ENCODE measurements at regions not wholly inside any gene's neighbourhood (a gene's known extent, or its start where the extent isn't known, plus 50 kb on each side); places are given as distances from the start of the nearest gene placed in this dataset.
A peak's percentile ranks its signal among the peaks of the same experiment; 100 is the strongest.

GRCh38 chr3:147816752-147817151 lies 407.6 kb downstream of the ZIC1 start:
- peak; percentile 33 to 62 for ATAC-seq
- Histone ChIP-seq H3K27ac (no peak overlapping the region), H3K4me1 (no peaks in the 10 kb centered on the region), H3K27me3 (no peaks in the 10 kb centered on the region), H3K36me3 (no peaks in the 10 kb centered on the region), H3K9me3 (no peaks in the 10 kb centered on the region), H3K4me3 (no peak overlapping the region)
- peak in 1 of 2 donors; percentile 12 for DNase-seq
- TF ChIP-seq, protein P1, sequence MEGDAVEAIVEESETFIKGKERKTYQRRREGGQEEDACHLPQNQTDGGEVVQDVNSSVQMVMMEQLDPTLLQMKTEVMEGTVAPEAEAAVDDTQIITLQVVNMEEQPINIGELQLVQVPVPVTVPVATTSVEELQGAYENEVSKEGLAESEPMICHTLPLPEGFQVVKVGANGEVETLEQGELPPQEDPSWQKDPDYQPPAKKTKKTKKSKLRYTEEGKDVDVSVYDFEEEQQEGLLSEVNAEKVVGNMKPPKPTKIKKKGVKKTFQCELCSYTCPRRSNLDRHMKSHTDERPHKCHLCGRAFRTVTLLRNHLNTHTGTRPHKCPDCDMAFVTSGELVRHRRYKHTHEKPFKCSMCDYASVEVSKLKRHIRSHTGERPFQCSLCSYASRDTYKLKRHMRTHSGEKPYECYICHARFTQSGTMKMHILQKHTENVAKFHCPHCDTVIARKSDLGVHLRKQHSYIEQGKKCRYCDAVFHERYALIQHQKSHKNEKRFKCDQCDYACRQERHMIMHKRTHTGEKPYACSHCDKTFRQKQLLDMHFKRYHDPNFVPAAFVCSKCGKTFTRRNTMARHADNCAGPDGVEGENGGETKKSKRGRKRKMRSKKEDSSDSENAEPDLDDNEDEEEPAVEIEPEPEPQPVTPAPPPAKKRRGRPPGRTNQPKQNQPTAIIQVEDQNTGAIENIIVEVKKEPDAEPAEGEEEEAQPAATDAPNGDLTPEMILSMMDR (IDR thresholded peaks at IDR 0.05 in 4 of 5, conservative IDR thresholded peaks at IDR 0.05 in 1 of 5) = no peak
- no peak for TF ChIP-seq POLR2A (IDR thresholded peaks at IDR 0.05)
- intact Hi-C loops (cut with DNase I; ENCODE audit: low total_unique reads) (no loop called here), in situ Hi-C loops (cut with MboI; ENCODE audit: low sequenced_read_pairs in 4 of 4) (no loop called here)

- Histone ChIP-seq H3K4me1 (no peaks in the 10 kb centered on the region), H3K27me3 (no peaks in the 10 kb centered on the region), H3K27ac (no peak overlapping the region), H3K9me3 (no peaks in the 10 kb centered on the region), H3K36me3 (no peaks in the 10 kb centered on the region), H3K4me3 (no peak overlapping the region)
- ATAC-seq (no peak), DNase-seq (no peak)
- intact Hi-C loops (cut with DNase I; ENCODE audit: low total_unique reads) (no loop called here), in situ Hi-C loops (cut with MboI; ENCODE audit: low sequenced_read_pairs in 4 of 4) (no loop called here)
- TF ChIP-seq, protein P1 (IDR thresholded peaks at IDR 0.05 in 4 of 5, conservative IDR thresholded peaks at IDR 0.05 in 1 of 5) = no peak
- no peak for TF ChIP-seq POLR2A (IDR thresholded peaks at IDR 0.05)
Observed at GRCh38 chr3:147832611-147833010, 423.4 kb downstream of the ZIC1 start.

GRCh38 chr3:147836330-147836729 lies 427.2 kb downstream of the ZIC1 start:
- no peak for DNase-seq
- TF ChIP-seq POLR2A (IDR thresholded peaks at IDR 0.05) = no peak
- TF ChIP-seq, protein P1 (IDR thresholded peaks at IDR 0.05 in 4 of 5, conservative IDR thresholded peaks at IDR 0.05 in 1 of 5) = no peak
- Histone ChIP-seq H3K9me3 (no peaks in the 10 kb centered on the region), H3K27ac (no peak overlapping the region), H3K4me1 (no peaks in the 10 kb centered on the region), H3K4me3 (no peak overlapping the region), H3K27me3 (no peaks in the 10 kb centered on the region), H3K36me3 (no peaks in the 10 kb centered on the region)
- ATAC-seq = no peak
- in situ Hi-C loops (cut with MboI; ENCODE audit: low sequenced_read_pairs in 4 of 4) (no loop called here), intact Hi-C loops (cut with DNase I; ENCODE audit: low total_unique reads) (no loop called here)

DNA sequence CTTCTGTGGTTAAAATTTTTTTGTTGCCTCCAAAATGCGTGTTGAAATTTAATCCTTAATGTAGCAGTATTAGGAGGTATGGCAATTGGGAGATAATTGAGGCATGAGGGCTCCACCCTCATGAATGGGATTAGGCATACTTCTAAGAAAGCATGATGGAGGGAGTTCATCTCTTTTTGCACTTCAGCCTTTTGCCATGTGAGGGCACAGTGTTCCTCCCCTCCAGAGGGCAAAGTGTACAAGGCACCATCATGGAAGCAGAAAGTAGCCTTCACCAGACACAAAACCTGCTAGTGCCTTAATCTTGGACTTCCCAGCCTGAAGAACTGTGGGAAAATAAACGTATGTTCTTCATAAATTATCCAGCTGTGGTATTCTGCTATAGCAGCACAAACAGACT lies 429.5 kb downstream of the ZIC1 start:
- Histone ChIP-seq H3K4me1 (no peaks in the 10 kb centered on the region), H3K27ac (no peak overlapping the region), H3K9me3 (no peaks in the 10 kb centered on the region), H3K4me3 (no peak overlapping the region), H3K27me3 (no peaks in the 10 kb centered on the region), H3K36me3 (no peaks in the 10 kb centered on the region)
- in situ Hi-C loops (cut with MboI; ENCODE audit: low sequenced_read_pairs in 4 of 4) (no loop called here), intact Hi-C loops (cut with DNase I; ENCODE audit: low total_unique reads) (no loop called here)
- no peak for DNase-seq
- ATAC-seq = no peak
- no peak for TF ChIP-seq POLR2A (IDR thresholded peaks at IDR 0.05)
- TF ChIP-seq, protein P1 (IDR thresholded peaks at IDR 0.05 in 4 of 5, conservative IDR thresholded peaks at IDR 0.05 in 1 of 5) = no peak

DNA sequence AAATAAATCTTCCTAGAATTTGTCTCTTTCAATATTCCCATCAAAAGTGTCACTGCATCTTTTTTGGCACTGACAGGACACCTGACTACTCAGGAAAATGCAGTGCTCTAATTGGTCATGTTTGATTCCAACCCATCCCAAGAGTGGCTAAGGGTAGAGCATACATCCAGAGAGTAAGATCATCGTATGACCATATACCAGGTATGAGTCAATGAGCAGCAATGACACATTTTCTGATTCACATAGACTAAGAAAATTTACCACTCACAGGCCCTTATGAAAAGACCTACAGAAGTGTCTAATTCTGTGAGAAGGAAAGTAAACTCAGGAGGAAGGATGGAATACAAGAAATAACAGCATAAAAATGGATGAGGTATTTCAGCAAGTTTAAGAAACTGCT lies 434.2 kb downstream of the ZIC1 start:
- Histone ChIP-seq H3K36me3 (no peaks in the 10 kb centered on the region), H3K4me1 (no peaks in the 10 kb centered on the region), H3K4me3 (no peak overlapping the region), H3K9me3 (no peaks in the 10 kb centered on the region), H3K27ac (no peak overlapping the region), H3K27me3 (no peaks in the 10 kb centered on the region)
- intact Hi-C loops (cut with DNase I; ENCODE audit: low total_unique reads) = no loop called here
- DNase-seq (no peak), ATAC-seq (no peak)
- no peak for TF ChIP-seq POLR2A (IDR thresholded peaks at IDR 0.05)
- TF ChIP-seq, protein P1 (IDR thresholded peaks at IDR 0.05 in 4 of 5, conservative IDR thresholded peaks at IDR 0.05 in 1 of 5) = no peak
- in situ Hi-C loops (cut with MboI; ENCODE audit: low sequenced_read_pairs in 4 of 4) = no loop called here
